ENCODE measurements at regions not wholly inside any gene's neighbourhood (a gene's known extent, or its start where the extent isn't known, plus 50 kb on each side); places are given as distances from the start of the nearest gene placed in this dataset.

GRCh38 chr18:42644729-42645131, 470.8 kb downstream of the RIT2 start:
- TF ChIP-seq CTCF (IDR thresholded peaks at IDR 0.05) (no peak), POLR2A (IDR thresholded peaks at IDR 0.05) (no peak)

Data from testis (tissue), 2 donors.